ENCODE measurements at regions not wholly inside any gene's neighbourhood (a gene's known extent, or its start where the extent isn't known, plus 50 kb on each side); places are given as distances from the start of the nearest gene placed in this dataset.

DNA sequence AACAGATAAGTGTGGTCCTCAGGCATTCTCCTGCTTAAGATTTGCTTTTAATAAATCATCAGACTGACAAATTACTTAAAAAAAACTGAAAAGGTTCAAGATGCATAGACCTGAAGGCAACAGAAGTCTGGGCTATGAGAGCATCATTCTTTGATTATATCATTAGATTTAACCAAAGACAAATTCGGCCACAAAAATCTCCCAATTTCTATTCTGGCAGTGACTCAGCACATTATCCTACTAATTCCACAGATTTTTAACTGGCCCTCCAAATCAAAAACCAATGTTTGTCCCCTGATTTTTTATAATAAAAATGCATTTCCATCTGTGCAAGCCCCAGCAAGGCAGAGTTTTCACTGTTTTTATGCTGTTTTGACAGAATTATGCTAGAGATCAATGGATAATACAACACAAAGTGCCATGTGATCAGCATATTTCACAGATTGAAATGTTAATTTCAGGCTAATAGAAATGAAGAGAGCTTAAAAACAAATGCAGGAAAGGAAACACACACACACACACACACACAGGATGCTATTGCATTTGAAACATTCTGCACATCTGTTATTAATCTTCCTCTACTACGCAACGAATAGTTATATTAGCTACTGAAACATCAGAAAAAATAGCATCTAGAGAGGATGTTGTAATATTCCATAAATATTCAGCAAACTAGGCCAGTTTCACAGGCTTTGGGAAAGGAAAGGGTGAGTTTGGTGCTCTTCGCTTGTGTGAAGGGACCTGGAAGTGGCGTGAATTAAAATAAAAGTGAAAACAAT, 177.6 kb upstream of the ST8SIA4 start:
- WGBS (ENCODE audit: insufficient coverage, low coverage, missing lambda C conversion rate): 15% methylated on average over 5 of the region's 5 CpGs
- Histone ChIP-seq H3K4me2 (ENCODE audit: insufficient read depth, low read length) (no peak overlapping the region), H2AFZ (ENCODE audit: low read depth, low read length) (no peak overlapping the region), H3K27me3 (ENCODE audit: control insufficient read depth in 2 of 2, insufficient read depth in 2 of 2, low read length in 2 of 2) (no peaks in the 10 kb centered on the region), H3K9me3 (replicated peaks; ENCODE audit: control insufficient read depth, insufficient read depth, low read depth, low read length) (no peaks in the 10 kb centered on the region), H3K4me1 (replicated peaks in 1 of 2; ENCODE audit: control insufficient read depth in 2 of 2, insufficient read depth in 2 of 2, low read length in 2 of 2) (no peaks in the 10 kb centered on the region), H3K27ac (ENCODE audit: extremely low read depth, low read depth, low read length) (no peak overlapping the region), H3K9me1 (ENCODE audit: control insufficient read depth, insufficient read depth, low read length) (no peaks in the 10 kb centered on the region), H3K9ac (ENCODE audit: insufficient read depth in 1 of 2, low read depth in 2 of 2, low read length in 2 of 2) (no peak overlapping the region), H4K20me1 (replicated peaks; ENCODE audit: control insufficient read depth, insufficient read depth, low read length) (no peaks in the 10 kb centered on the region), H3K36me3 (ENCODE audit: control insufficient read depth, insufficient read depth, low read length) (no peaks in the 10 kb centered on the region), H3K79me2 (ENCODE audit: control insufficient read depth, insufficient read depth, low read length) (no peaks in the 10 kb centered on the region), H3K4me3 (no peak overlapping the region)
- ChIA-PET CTCF (ENCODE audit: low intra/inter-chr PET ratio) (no interaction called here), POLR2A (no interaction called here)
- TF ChIP-seq KDM1A (IDR thresholded peaks at IDR 0.05) (no peak), RCOR1 (IDR thresholded peaks at IDR 0.05; ENCODE audit: borderline replicate concordance in 1 of 2, low read depth in 2 of 2, low read length in 2 of 2) (no peak), MAFG (tag; conservative IDR thresholded peaks at IDR 0.05) (0 out of 2 replicates have a peak, but pooled peaks have one; percentile 7)
- in situ Hi-C loops (cut with MboI) (no loop called here), intact Hi-C loops (cut with micrococcal nuclease) (no loop called here)
- no peak for FAIRE-seq
- no peak for ATAC-seq
- DNase-seq (ENCODE audit: extremely low read depth in 1 of 4, low spot score in 3 of 4): no peak
- no TSS peak for BruUV-seq (replicated peaks)

- FAIRE-seq (no peak), ATAC-seq (no peak), DNase-seq (ENCODE audit: extremely low read depth in 1 of 4, low spot score in 3 of 4) (no peak)
- H3K79me2 ChIP-seq (ENCODE audit: control insufficient read depth, insufficient read depth, low read length): no peaks in the 10 kb centered on the region
- H3K9me3 ChIP-seq (replicated peaks; ENCODE audit: control insufficient read depth, insufficient read depth, low read depth, low read length): no peaks in the 10 kb centered on the region; the same call in 1 of the 2 replicates
- ChIA-PET CTCF (ENCODE audit: low intra/inter-chr PET ratio) (no interaction called here), POLR2A (no interaction called here)
- H3K36me3 ChIP-seq (ENCODE audit: control insufficient read depth, insufficient read depth, low read length): no peaks in the 10 kb centered on the region
- no peak overlapping the region for H3K27ac ChIP-seq (ENCODE audit: extremely low read depth, low read depth, low read length)
- no peaks in the 10 kb centered on the region for H4K20me1 ChIP-seq (replicated peaks; ENCODE audit: control insufficient read depth, insufficient read depth, low read length)
- intact Hi-C loops (cut with micrococcal nuclease) (no loop called here), in situ Hi-C loops (cut with MboI) (no loop called here)
- no peaks in the 10 kb centered on the region for H3K4me1 ChIP-seq (replicated peaks in 1 of 2; ENCODE audit: control insufficient read depth in 2 of 2, insufficient read depth in 2 of 2, low read length in 2 of 2)
- no peaks in the 10 kb centered on the region for H3K27me3 ChIP-seq (ENCODE audit: control insufficient read depth in 2 of 2, insufficient read depth in 2 of 2, low read length in 2 of 2)
- H3K9me1 ChIP-seq (ENCODE audit: control insufficient read depth, insufficient read depth, low read length): no peaks in the 10 kb centered on the region
- no peak overlapping the region for H2AFZ ChIP-seq (ENCODE audit: low read depth, low read length)
- 7% methylated on average over 1 of the region's 1 CpG for WGBS (ENCODE audit: insufficient coverage, low coverage, missing lambda C conversion rate)
- no peak overlapping the region for H3K9ac ChIP-seq (ENCODE audit: insufficient read depth in 1 of 2, low read depth in 2 of 2, low read length in 2 of 2)
- no TSS peak for BruUV-seq (replicated peaks)
- no peak overlapping the region for H3K4me3 ChIP-seq
- TF ChIP-seq CBFB (CRISPR knock-in tag; IDR thresholded peaks at IDR 0.05): no peak
- TF ChIP-seq TGIF2 (CRISPR knock-in tag; IDR thresholded peaks at IDR 0.05): no peak
- no peak for TF ChIP-seq BACH1 (tag; IDR thresholded peaks at IDR 0.05)
- no peak for TF ChIP-seq NR1H2 (CRISPR knock-in tag; IDR thresholded peaks at IDR 0.05)
- no peak for TF ChIP-seq NFE2L1 (tag; IDR thresholded peaks at IDR 0.05; ENCODE audit: borderline replicate concordance, low read depth)
- no peak for TF ChIP-seq FOXK1 (CRISPR knock-in tag; IDR thresholded peaks at IDR 0.05; ENCODE audit: borderline replicate concordance)
- no peak overlapping the region for H3K4me2 ChIP-seq (ENCODE audit: insufficient read depth, low read length)
Observed at GRCh38 chr5:101068298-101068697, 165.2 kb upstream of the ST8SIA4 start.

Data from K562 (cell line).